Panc1 (cell line): ENCODE measurements at regions not wholly inside any gene's neighbourhood (a gene's known extent, or its start where the extent isn't known, plus 50 kb on each side); places are given as distances from the start of the nearest gene placed in this dataset.

ENCODE experiments used
- CTCF ChIP-seq: fragments of 450-650 bp; IDR thresholded peaks from 2 replicates; pipeline ENCODE4 v1.5.1; 2017; ENCODE audit warnings: mild to moderate bottlenecking
- POLR2AphosphoS5 ChIP-seq: IDR thresholded peaks from 2 replicates; pipeline ENCODE4 v1.6.1; 2012; ENCODE audit warnings: mild to moderate bottlenecking, low read depth, low read length, moderate library complexity
- REST ChIP-seq, 2 experiments: IDR thresholded peaks; 2 replicates each; pipeline ENCODE4 v1.6.1; 2011 to 2012; ENCODE audit warnings: low read depth in 2 of 2, control low read depth in 1 of 2, low read length in 1 of 2, mild to moderate bottlenecking in 1 of 2, moderate library complexity in 1 of 2; ENCODE audit not compliant: insufficient read depth in 1 of 2
- TCF7L2 ChIP-seq: IDR thresholded peaks from 2 replicates; pipeline ENCODE4 v1.6.1; 2011; ENCODE audit warnings: mild to moderate bottlenecking, low read depth, low read length, inconsistent platforms

- no peak for TF ChIP-seq POLR2AphosphoS5
- TF ChIP-seq CTCF: no peak
- TF ChIP-seq REST (IDR thresholded peaks at IDR 0.05; ENCODE audit: insufficient read depth in 1 of 2, low read depth in 2 of 2, low read length in 1 of 2): no peak
- no peak for TF ChIP-seq TCF7L2
Measured at GRCh38 chr15:94164971-94165370, 66.4 kb upstream of the MCTP2 start.
